GM21367 (cell line): ENCODE measurements at regions not wholly inside any gene's neighbourhood (a gene's known extent, or its start where the extent isn't known, plus 50 kb on each side); places are given as distances from the start of the nearest gene placed in this dataset.

Source experiments
- ATAC-seq: cut with Tn5 transposase; IDR thresholded peaks from one replicate; pipeline ENCODE4 v1.9.1; 2021; ENCODE audit not compliant: unreplicated experiment

DNA sequence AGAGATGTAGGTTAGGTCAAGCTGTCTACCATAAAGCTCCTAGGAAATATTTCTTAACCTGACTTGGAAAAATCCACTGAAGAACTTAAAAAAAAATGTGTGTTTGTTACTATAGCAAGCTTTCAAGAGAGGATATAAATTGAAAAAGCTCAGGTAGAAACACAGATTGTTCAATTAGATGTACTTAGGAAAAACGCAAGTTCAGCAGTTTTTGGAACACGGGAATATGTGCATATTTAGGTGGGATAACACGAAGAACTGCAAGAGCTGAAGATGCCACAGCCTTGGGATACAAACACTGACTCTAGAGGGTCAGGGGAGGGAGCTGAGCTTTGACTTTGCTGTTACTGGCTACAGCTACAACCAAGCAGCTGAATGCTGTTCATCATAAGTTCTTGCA lies 77.8 kb upstream of the FSHB start:
- no peak for ATAC-seq

DNA sequence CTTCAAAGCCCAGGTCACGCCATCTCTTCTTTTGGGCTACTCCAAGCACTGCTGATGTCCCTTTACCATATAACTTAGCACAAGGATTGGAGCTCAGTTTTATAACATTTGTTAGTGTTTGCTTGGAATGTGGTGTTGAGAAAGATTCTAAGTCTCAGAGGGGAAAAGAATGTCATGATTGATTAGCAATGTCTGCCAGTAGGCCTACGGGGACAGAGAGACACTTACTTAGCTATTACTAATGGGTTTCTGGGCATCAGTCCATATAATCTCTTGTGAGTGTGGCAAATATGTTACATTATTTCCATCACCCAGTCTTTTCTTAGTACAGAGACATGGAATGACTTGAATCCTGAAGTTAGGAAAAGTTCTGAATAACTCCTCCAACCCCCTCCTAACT lies 75.4 kb upstream of the FSHB start:
- ATAC-seq: no peak

DNA sequence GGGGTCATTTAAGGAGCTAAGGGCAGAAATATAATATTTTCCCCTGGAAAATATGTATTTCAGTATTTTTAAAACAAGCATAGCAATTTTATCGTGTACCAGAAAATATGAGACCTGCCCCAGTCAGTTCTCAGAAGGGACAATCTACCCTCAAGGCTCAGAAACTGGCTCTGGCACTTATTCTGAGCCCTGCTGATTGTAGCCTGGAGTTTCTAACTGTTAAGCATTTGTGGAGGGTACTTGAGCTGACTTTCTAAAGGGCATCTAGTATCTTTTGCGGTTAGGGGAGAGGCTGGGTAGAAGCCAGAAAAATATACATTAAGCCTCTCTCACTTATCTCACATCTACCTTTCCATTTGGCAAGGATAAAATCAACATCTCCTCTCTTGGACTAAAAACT lies 71.3 kb upstream of the FSHB start:
- ATAC-seq: no peak

DNA sequence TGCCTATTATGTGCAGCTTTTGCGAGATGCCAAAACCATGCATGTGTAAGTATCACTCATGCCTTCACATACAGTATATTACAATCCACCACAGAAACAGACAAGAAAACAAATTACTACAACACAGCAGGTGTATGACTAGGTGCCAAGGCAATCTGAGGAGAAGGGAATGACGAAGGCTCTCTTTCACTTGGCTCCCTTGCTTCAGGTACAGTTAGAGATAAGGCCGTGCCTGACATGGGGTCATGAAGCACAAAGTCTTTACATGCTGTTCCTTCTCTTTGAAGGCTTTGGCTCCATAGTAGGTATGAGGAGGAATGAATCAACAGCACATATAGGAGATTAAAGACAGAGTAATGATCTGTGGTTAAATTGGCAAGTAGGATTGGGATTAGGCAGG lies 65.2 kb upstream of the FSHB start:
- ATAC-seq: no peak

DNA sequence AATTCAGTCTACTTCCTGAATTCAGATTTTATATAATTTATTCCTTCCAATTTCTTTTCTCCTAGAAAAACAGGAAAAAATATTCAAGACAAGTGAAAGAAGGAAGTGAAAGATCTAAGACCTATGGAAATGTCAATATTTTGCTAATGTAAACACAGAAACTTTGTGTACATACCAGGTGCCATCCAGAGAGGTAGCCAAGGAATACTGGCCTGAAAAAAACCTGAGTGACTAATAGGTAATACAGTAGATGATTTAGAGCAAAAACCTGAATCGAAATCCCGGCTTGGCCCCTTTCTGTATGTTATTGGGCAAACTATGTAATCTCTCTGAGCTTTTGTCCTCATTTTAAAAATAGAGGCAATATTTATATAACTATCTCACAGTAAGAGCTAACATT lies 59.2 kb upstream of the FSHB start:
- ATAC-seq: no peak

DNA sequence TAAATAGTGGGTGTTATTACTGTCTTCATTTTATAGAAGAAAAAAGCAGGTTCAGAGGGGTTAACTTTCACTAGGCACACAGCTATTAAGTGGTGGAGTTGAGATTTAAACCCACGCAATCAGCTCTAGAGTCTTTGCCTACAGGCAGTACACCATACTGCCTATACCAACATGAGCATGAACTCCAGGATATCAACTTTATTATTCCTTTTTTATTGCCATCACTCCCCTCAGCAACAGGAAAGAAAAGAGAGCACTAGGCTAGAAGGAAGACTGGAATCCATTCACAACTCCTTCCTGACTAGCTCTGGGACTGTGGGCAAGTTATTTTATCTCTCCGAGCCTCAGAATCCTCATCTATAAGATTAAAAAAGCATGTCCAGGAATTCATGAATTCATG lies 58.7 kb upstream of the FSHB start:
- no peak for ATAC-seq

DNA sequence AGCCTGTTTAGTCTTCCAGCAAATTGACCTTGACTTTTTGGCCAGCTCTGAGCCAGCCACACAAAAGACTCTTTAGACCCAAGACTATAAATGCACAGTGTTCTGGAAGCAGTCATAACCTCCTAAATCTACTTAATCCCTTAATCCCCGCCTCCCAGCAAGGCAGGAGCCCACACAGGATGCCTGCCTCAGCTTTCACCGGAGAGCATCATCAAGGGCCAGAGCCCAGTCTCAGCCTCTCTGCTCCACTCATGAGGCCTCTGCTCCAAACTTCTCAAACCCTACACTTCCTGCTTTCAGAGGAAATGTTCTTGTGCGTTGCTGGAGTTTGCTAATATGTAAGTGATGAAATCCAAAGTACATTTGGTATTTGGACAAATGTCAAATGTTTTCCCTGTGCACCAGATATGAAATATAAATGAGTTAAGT lies 57.9 kb upstream of the FSHB start:
- no peak for ATAC-seq

DNA sequence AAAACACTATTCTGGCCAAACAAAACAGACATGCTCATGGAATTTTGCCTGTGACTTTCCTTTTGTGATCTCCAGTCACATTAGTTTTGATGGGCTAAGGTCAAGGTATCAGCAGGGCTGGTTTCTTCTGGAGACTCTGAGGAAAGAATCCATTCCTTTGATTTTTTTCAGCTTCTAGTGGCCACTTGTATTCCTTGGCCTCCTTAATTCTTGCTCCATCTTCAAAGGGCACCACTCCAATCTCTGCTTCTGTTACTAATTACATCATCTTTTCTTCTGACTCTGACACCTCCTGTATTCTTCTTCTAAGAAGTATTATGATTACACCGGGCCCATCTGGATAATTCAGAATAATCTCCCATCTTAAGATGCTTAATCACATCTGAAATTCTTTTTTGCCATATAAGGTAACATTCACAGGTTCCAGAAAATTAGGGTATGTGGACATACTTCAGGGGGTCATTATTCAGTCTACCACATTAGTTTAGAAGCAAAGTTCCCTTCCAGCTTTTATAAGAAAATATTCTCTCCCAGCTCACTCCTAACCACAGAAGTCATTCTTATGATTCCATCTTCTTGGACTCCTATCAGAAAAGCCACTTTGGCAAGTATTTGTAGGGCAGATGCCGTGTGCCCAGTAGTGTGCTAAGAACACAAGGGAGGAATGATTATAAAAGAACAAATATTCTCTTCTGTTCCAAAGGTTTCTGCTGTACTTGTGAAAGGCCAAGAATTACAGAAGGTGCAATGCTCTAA lies 56.4 kb upstream of the FSHB start:
- ATAC-seq: no peak
